ENCODE measurements at regions not wholly inside any gene's neighbourhood (a gene's known extent, or its start where the extent isn't known, plus 50 kb on each side); places are given as distances from the start of the nearest gene placed in this dataset.

DNA sequence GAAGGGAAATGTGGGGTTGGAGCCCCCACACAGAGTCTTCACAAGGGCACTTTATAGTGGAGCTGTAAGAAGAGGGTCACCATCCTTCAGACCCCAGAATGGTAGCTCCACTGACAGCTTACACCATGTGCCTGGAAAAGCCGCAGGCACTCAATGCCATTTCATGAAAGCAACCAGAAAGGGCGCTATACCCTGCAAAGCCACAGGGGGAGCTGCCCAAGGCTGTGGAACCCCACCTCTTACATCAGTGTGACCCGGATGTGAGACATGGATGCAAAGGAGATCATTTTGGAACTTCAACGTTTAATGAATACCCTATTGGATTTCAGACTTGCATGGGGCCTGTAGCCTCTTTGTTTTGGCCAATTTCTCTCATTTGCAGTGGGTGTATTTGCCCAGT, 694.7 kb downstream of the CBLN2 start:
- TF ChIP-seq, protein P1, sequence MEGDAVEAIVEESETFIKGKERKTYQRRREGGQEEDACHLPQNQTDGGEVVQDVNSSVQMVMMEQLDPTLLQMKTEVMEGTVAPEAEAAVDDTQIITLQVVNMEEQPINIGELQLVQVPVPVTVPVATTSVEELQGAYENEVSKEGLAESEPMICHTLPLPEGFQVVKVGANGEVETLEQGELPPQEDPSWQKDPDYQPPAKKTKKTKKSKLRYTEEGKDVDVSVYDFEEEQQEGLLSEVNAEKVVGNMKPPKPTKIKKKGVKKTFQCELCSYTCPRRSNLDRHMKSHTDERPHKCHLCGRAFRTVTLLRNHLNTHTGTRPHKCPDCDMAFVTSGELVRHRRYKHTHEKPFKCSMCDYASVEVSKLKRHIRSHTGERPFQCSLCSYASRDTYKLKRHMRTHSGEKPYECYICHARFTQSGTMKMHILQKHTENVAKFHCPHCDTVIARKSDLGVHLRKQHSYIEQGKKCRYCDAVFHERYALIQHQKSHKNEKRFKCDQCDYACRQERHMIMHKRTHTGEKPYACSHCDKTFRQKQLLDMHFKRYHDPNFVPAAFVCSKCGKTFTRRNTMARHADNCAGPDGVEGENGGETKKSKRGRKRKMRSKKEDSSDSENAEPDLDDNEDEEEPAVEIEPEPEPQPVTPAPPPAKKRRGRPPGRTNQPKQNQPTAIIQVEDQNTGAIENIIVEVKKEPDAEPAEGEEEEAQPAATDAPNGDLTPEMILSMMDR (IDR thresholded peaks at IDR 0.05) = no peak
- TF ChIP-seq POLR2AphosphoS5 (IDR thresholded peaks at IDR 0.05; ENCODE audit: insufficient read depth in 1 of 2, low read depth in 1 of 2) = no peak
- no peak for TF ChIP-seq POLR2A (IDR thresholded peaks at IDR 0.05)
